NCI-H1105 treated with DMSO at 0.1 percent for 48 hours (cell line): ENCODE measurements at regions not wholly inside any gene's neighbourhood (a gene's known extent, or its start where the extent isn't known, plus 50 kb on each side); places are given as distances from the start of the nearest gene placed in this dataset.
"Not testable (repeated sequence)": the region's sequence is repeated elsewhere in the genome, so short reads cannot be mapped to it uniquely, and the experiment has no call there.

Source experiments
- DNase-seq: peaks from one replicate; lab custom pipeline; 2025; lab: John Stamatoyannopoulos, UW

DNA sequence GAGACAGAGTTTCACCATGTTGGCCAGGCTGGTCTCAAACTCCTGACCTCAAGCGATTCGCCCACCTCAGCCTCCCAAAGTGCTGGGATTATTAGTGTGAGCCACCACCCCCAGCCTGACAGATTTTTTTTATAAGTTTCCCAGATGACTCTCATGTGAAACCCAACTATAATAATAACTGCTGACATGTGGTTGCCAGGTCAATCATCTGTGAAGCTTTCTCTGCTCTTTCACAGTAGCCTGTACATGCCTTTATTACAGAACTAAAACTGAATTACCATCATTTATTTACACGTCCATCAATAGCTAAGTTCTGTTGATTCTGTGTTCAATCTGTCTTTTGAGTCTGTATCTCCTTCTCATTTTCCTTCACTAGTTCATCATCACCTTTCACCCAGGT, 218.5 kb downstream of the RPS29 start:
- DNase-seq, result no peak

DNA sequence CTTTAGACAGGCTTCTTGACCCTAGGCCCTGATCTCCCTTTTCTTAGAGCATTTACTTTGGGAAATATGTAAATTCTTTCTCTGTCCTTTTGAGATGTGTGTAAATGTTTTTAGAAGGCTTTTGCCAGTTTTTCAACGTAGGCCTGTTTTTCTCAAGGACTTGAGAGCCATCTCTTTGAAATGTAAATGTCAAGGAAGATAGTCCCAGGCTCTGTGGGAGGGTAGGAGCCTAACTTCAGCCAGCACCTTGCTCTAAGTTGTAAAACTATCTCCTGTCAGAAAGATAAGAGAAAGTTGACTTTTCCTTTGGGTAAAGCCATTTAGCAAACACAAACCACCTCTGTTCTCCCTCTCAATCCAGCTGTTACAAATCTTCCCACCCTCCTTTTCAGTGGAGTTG, 219.8 kb downstream of the RPS29 start:
- DNase-seq, result no peak

DNA sequence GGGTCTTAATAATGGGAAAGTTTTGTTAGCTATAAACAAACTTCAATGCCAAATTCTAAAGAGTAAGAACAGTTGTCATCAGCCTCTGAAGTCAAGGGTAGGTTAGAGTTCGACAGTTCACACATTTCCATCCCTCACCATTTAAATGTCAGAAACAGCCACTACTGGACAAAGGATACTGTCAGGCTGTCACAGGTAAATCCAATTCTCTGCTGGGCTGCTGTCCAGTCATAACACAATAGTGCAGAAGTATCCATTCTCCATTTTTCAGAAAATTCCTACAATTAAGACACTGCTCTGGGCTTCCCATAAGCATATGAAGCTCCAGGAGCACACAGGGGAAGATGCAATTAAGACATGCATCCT, 221.4 kb downstream of the RPS29 start:
- no peak for DNase-seq

GRCh38 chr14:49363821-49364751, 222.1 kb downstream of the RPS29 start:
- DNase-seq, result no peak

GRCh38 chr14:49362916-49363315, 223.3 kb downstream of the RPS29 start:
- no peak for DNase-seq

DNA sequence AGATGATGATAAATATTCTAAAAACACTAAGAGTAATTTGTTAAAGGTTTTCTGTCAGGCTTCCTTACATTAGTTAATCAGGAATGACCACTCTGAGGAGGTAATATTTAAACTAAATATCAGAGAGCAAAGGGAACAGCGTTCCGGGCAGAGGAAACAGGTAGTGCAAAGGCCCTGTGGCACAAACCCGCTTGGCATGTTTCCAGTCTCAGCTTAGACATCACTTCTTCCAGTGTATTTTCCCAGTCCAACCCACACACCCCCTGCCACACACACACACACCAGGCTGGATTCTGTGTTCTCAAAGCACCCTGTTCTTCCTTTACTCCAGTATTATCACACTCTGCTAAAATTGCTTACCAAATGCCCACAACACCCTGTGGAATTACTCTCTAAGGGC, 247.1 kb downstream of the RPS29 start:
- DNase-seq, result no peak

DNA sequence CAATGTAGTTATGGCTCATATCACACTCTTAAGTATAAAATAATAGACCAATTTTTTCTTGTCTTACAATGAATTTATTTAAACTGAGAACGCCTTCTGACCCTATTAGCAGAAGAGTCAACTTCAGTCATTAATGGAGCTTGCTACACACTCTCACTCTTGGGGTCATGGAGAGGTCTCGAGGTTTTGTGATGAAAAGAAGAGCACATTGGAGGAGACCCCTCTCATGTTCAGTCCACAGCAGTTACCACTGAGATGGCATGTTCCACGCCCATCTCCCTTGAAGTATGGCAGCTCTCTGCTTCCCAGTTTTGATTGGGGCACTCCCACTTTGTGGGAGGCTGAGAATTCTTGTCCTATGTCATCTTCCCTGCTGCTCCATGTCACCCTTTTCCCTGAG, 266.4 kb downstream of the RPS29 start:
- DNase-seq, result no peak

DNA sequence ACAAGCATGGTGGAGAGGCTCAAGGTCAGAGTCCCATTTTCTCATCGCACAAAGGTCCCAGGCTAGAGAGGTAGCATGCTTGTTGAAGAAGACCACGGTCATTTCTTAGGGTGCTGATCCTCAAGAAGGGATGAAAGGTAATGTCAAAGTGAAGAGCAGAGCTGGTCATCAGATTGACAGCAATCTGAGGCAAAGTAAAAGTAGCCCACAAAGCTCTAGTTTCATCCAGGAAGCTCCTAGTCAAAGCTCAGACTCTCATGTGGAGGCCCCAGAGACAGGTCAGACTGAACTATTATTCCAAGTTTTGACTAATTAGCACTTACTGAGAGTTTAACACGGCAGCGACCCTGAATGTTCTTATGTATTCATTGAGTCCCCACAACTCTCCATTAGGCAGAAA, 270.6 kb downstream of the RPS29 start:
- DNase-seq, result no peak

DNA sequence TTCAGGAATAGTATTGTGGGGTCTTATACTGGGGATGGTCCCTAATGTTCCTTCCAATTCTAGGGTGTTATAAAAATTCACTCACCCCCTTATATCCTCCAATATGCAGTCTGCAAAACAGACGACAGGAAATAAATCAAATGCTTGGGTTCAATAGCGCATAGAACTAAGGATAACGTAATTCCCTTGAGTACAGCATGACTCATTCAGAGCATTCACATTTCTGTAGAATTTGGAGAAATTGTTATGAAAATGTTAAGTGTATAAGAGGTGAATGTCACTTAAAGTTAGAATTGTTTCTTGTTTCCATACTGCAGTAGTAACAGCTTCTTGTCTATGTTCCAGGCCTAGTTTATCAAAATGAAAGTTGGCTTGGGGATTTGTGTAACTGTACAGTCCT, 271.4 kb downstream of the RPS29 start:
- DNase-seq, result no peak

DNA sequence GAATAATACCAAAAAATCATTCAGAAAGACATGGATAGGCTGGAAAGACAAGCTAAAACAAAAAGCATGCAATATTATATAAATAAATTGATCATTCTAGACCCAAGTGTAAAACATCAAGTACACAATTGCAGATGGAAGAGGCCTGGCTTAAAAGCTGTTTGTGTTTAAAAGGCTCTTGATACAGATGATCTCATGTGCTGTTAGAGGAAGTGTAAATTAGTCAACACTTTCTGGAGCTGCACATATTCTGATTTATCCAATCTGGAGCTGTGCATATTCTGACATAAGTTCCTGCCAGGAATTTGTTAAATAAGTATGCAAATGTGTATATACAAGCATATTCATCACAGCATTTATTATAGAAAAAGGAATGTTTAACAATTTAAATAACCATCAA, 273.1 kb downstream of the RPS29 start:
- DNase-seq, result no peak

GRCh38 chr14:49310298-49310697, 275.9 kb downstream of the RPS29 start:
- no peak for DNase-seq

GRCh38 chr14:49306152-49306751, 279.9 kb downstream of the RPS29 start:
- peak; percentile 40 for DNase-seq

GRCh38 chr14:49303946-49304516, 282.1 kb downstream of the RPS29 start:
- peak; percentile 3 for DNase-seq

GRCh38 chr14:49297102-49297501, 289.1 kb downstream of the RPS29 start:
- peak; percentile 22 for DNase-seq

- no peak for DNase-seq
These were observed 291.5 kb downstream of the RPS29 start for GRCh38 chr14:49294621-49295148.

GRCh38 chr14:49287004-49287403, 299.2 kb downstream of the RPS29 start:
- DNase-seq, result no peak

DNA sequence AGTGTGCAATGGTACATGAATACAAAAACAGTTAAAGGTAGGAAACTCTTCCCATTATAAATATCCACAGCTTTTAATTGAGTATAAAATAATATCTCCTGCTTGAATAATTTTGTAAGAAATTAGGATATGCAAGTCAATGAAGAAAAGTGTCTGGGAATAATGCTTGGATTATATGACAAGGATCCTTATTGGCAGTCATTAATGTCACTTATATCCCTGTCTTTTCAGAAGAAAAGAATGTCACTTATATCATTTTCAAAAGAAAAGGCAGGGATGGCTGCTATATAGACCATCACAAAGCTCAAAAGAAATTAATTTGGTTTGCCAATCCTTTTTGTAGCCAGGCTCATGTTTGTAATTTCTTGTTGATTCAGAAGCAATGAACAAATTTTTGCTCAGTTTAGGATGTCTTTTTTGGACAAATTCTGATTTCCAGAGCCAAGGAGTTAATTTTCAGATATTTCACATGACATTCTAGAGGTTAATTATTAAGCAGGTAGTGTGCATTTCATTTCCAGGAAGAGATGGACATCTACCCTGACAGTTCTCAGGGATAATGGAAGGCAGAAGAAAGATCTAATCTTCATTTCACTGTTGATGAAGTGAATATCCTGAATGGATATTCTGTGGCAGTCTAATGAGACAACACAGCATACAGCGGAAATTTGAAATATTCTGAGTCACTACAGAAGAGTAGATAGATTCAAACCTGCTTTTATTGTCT, 299.8 kb downstream of the RPS29 start:
- DNase-seq, result no peak

- no peak for DNase-seq
These were observed 305.6 kb downstream of the RPS29 start for GRCh38 chr14:49280566-49280965.

DNA sequence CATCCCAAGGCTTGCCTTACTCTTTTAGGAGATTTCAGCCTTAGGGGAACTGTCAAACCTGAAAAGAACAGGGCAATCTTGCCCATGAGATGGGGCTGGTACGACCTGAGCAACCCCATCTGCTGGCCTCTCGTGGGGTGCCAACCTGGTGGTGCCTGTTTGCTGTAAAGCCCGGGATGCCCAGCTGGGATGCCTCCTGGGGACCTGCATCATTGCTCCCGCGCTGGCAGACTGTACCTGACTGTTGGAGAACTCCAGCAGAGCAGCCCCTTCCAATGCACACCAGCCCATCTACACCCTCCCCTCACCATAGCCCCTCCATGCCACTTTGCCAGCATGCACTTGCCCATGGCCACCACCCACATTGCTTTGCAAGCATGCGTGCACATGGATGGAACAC, 335.7 kb downstream of the RPS29 start:
- DNase-seq, result no peak

GRCh38 chr14:49250109-49250508, 336.1 kb downstream of the RPS29 start:
- DNase-seq, result no peak

DNA sequence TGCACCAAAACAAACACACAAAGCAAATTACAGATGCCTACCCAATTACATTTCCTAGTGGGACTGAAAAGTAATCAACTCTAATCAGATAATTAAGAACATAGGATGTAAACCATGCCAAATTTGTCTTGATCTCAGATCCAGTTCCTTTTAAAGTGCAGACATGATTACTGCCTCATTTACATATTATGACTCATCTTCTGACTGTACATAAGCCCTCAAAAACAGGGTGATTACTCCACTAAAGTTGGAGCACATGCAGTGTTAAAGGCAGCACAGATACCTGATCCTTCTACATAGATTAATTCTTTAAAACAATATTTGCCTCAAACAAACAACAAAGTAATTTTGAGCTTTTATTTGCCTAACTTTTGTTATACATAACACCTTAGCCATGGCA, 337.2 kb downstream of the RPS29 start:
- DNase-seq, result no peak

- DNase-seq, result not testable (repeated sequence)
These were observed 342.4 kb downstream of the RPS29 start for GRCh38 chr14:49243777-49244176.
